Choroid plexus epithelial cell (primary cell): ENCODE measurements at regions not wholly inside any gene's neighbourhood (a gene's known extent, or its start where the extent isn't known, plus 50 kb on each side); places are given as distances from the start of the nearest gene placed in this dataset.
"Not testable (repeated sequence)": the region's sequence is repeated elsewhere in the genome, so short reads cannot be mapped to it uniquely, and the experiment has no call there.

Source experiments
- DNase-seq: peaks from one replicate; pipeline ENCODE4 v3.0.0-alpha.2; 2010; ENCODE audit warnings: low read depth
- H3K4me3 ChIP-seq: 2 replicates; pipeline ENCODE4 v1.5.1; 2011; ENCODE audit warnings: low read depth, mild to moderate bottlenecking, control low read depth, low read length, moderate library complexity
- TF ChIP-seq, protein P1 (sequence below): conservative IDR thresholded peaks from 2 replicates; pipeline ENCODE4 v1.5.1; 2011; ENCODE audit warnings: low read depth, mild to moderate bottlenecking, control low read depth, inconsistent platforms, low read length, moderate library complexity

DNA sequence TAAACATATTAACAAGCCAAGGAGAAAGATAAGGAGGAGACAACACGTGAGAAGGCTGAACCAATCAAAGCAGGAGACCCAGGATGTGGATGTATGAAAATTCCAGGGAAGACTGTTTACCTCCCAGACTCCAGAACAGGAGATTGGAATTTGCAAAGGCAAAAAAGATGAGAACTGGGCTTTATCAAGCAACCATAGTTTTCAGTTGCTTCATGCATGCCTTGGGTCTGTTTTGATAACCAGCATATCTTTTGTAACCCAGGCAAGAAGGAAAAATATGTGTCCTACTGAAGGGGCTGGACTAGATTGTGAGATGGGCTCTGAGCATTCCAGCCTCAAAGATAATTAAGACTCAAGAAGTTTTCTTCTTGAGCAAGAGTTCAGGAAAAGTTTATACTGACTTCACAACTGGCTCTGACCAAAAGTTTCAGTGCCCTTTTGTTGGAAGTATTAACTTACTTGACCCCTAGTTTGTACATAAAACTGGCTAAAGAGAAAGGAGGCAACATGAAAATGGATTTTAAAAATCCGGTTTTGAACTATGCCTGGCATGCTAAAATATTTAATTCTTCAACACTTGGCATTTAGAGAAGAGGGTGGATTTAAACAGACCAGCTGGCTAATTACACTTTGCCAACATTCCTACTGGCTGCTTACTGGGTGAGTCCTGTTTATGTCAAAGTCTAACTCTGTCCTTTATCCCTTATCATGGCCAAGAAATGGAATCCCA, 79.3 kb upstream of the CD28 start:
- TF ChIP-seq, protein P1, sequence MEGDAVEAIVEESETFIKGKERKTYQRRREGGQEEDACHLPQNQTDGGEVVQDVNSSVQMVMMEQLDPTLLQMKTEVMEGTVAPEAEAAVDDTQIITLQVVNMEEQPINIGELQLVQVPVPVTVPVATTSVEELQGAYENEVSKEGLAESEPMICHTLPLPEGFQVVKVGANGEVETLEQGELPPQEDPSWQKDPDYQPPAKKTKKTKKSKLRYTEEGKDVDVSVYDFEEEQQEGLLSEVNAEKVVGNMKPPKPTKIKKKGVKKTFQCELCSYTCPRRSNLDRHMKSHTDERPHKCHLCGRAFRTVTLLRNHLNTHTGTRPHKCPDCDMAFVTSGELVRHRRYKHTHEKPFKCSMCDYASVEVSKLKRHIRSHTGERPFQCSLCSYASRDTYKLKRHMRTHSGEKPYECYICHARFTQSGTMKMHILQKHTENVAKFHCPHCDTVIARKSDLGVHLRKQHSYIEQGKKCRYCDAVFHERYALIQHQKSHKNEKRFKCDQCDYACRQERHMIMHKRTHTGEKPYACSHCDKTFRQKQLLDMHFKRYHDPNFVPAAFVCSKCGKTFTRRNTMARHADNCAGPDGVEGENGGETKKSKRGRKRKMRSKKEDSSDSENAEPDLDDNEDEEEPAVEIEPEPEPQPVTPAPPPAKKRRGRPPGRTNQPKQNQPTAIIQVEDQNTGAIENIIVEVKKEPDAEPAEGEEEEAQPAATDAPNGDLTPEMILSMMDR, result no peak
- no peak overlapping the region for H3K4me3 ChIP-seq
- peak; percentile 86 for DNase-seq

DNA sequence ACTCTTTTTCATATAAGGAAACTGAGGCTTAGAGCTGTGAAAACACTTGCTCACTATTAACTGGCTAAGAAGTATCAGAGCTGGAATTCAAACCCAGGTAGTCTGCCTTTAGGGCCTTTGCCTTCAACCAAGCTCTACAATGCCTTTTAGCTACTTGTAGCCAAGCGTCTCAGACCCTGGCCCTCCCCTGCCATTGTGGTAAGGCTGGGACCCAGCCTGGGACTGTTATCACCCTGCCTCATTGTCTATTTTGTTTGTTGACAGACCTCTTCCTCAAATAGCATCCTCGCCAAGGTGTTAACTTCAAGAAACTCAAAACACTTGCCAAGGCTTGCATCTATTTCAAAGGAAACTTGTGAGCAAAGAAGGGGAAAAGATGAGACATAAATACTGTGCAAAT, 76.7 kb upstream of the CD28 start:
- no peak for DNase-seq
- H3K4me3 ChIP-seq, result no peak overlapping the region
- TF ChIP-seq, protein P1, result no peak

DNA sequence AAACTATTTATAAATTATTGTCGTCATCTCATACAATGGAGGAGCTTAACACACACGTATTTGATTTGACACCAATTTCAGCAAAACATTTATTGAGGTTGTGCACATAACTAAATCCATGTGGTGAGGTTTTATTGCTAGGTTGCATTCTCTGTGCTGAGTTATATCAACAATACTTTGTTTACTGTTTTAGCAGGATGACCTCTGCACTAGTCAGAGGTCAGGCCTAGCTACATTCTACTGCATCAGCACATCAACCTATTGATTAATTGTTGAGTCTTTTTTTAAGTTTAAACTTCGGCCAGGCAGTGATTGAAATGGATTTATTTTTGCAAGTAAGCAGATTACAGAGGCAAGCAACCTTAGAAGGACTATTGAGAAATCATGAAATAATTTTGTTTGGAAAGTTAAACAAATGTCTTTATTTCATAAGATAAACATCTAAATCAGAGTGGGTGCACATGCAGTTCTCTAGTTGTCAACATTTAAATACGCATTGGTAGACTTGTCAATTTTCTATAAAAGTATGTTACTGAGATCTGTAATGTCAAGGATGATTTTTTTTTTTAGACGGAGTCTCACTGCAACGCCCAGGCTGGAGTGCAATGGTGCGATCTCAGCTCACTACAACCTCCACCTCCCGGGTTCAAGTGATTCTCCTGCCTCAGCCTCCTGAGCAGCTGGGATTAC, 75.2 kb upstream of the CD28 start:
- TF ChIP-seq, protein P1, result no peak
- no peak overlapping the region for H3K4me3 ChIP-seq
- DNase-seq, result peak; percentile 6

DNA sequence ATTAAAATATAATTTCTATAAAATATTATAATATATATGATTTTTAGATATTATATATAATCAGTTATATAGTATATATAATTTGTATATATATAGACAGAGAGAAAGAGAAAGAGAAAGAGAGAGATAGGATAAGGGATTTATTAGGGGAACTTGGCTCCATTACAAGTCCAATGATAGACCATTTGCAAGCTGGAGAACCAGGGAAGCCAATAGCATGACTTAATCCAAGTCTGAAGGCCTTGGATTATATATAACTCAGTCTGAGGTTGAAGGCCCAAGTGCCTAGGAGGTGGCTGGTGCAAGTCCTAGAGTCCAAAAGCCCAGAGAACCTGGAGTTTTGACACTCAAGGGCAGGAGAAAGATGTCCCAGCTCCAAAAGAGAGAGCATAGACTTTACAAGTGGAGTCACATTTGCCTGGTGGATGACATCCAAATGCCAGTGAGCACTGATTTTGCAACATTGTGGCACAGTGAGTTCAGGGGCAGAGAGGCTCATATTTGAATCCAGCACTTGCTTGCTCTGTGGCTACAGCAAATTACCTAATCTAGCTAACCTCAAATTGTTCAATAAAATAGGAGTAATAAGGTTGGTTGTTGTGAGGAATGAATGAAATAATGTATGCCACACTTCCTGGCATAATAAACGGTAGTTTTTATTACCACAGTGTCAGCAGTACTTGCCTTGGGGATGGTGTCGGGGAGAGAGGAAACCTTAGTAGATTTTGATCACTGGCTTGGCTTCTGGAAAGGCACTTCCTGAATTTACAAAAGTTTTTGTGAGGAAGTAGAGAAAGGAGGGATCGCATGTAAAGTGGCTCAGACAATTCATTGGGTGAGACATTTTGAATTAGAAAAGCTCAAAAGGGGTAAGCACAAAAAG, 69.6 kb upstream of the CD28 start:
- TF ChIP-seq, protein P1, result no peak
- DNase-seq, result peak; percentile 48
- no peak overlapping the region for H3K4me3 ChIP-seq

DNA sequence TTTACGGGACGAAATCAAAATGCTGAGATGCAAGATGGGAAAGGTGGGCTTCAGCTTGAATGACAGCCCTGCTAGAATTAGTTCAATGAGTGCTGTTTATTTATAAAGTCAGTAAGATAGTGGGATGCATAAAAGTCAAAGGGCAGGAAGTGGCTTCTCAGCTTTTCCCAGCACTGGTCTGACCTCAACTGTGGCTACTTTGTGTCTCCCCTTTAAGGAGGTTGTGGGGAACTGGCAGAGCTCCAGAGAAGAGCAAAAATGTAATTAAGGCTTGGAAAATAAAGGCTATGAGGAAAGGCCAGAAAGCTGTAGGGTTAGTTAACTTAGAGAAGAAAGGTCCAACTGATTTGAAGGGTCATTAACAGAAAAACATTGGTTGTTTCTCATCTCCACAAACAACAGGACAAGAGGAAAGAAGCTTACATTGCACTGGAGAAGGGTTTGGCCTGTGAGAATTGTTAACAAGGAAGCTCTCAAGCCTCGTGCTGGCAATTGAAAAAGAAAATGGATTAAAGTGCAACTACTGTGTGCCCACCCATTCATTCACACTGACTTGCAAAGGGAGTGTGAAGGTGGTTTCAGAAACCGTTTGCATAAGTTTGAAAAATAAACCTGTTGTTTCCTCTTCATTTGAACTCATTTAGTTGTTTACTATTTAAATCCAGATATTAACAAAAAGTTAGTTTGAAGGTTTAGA, 68.8 kb upstream of the CD28 start:
- peak; percentile 39 for DNase-seq
- TF ChIP-seq, protein P1, result no peak
- H3K4me3 ChIP-seq, result no peak overlapping the region

DNA sequence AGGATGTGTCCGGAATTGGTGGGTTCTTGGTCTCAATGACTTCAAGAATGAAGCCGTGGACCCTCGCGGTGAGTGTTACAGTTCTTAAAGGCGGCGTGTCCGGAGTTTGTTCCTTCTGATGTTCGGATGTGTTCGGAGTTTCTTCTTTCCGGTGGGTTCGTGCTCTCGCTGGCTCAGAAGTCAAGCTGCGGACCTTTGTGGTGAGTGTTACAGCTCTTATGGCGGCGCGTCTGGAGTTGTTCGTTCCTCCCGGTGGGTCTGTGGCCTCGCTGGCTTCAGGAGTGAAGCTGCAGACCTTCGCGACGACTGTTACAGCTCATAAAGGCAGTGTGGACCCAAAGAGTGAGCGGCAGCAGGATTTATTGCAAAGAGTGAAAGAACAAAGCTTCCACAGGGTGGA, 64.6 kb upstream of the CD28 start:
- DNase-seq, H3K4me3 ChIP-seq: not testable (repeated sequence)

DNA sequence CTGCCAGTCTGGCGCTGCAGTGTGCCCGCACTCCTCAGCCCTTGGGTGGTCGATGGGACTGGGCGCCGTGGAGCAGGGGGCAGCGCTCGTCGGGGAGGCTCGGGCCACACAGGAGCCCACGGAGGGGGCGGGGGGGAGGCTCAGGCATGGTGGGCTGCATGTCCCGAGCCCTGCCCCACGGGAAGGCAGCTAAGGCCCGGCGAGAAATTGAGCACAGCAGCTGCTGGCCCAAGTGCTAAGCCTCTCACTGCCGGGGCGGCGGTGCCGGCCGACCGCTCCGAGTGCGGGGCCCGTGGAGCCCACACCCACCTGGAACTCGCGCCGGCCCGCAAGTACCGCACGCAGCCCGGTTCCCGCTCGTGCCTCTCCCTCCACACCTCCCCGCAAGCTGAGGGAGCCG, 63.6 kb upstream of the CD28 start:
- not testable (repeated sequence) for H3K4me3 ChIP-seq, DNase-seq
